Esophagus muscularis mucosa (tissue), 4 donors: ENCODE measurements at regions not wholly inside any gene's neighbourhood (a gene's known extent, or its start where the extent isn't known, plus 50 kb on each side); places are given as distances from the start of the nearest gene placed in this dataset.

Experiments used
- DNase-seq: peaks from one replicate; pipeline ENCODE4 v3.0.0-alpha.2; 2017; ENCODE audit errors: extremely low spot score
- H3K27ac ChIP-seq, 4 donors: fragments of 200-600 bp; sonication (generic); replicated peaks in 1 of 4; 1 replicate in 3 of 4; 2 replicates in 1 of 4; pipeline ENCODE4 v1.5.1; 2016 to 2019; ENCODE audit warnings: mild to moderate bottlenecking in 1 of 4
- H3K27me3 ChIP-seq, 4 donors: fragments of 200-600 bp; sonication (generic); one replicate each; pipeline versions ENCODE4 v1.5.1 to v1.6.0; 2016 to 2019
- H3K36me3 ChIP-seq, 4 donors: fragments of 200-600 bp; sonication (generic); one replicate each; pipeline ENCODE4 v1.5.1; 2016 to 2019
- H3K4me1 ChIP-seq, 4 donors: fragments of 200-600 bp; sonication (generic); one replicate each; pipeline ENCODE4 v1.5.1; 2016 to 2019
- H3K4me3 ChIP-seq, 4 donors: fragments of 200-600 bp; sonication (generic); 1 replicate in 2 of 4; 2 replicates in 2 of 4; pipeline ENCODE4 v1.5.1; 2016 to 2019; ENCODE audit warnings: mild to moderate bottlenecking in 4 of 4, moderate library complexity in 1 of 4
- H3K9me3 ChIP-seq, 4 donors: fragments of 200-600 bp; sonication (generic); 1 replicate in 3 of 4; 2 replicates in 1 of 4; pipeline ENCODE4 v1.5.1; 2016 to 2019
- EP300 ChIP-seq: sonication (generic); formaldehyde crosslinking; IDR thresholded peaks from one replicate; pipeline ENCODE4 v1.6.1; 2017; ENCODE audit warnings: antibody characterized with exemption
- POLR2A ChIP-seq: fragments of 450-650 bp; IDR thresholded peaks from one replicate; pipeline ENCODE4 v1.6.1; 2017; ENCODE audit warnings: antibody characterized with exemption, moderate library complexity, mild to moderate bottlenecking, low read depth
- POLR2AphosphoS5 ChIP-seq, 2 donors: sonication (generic); formaldehyde crosslinking; IDR thresholded peaks; one replicate each; pipeline ENCODE4 v1.6.1; 2017; ENCODE audit warnings: antibody characterized with exemption in 2 of 2
- WGBS: methylation state at CpG from one replicate; pipeline ENCODE4 v1.1.5; 2018; 5-methylcytosine and 5-hydroxymethylcytosine counted together
- intact Hi-C: fragments of 100-400 bp; cut with DNase I; formaldehyde crosslinking; loops from one replicate; pipeline ENCODE4 v1.15.1; 2023
- TF ChIP-seq, protein P1 (sequence below), 3 experiments: fragments of 200-600 bp in 2 of 3; fragments of 450-650 bp in 1 of 3; sonication (generic) in 2 of 3; IDR thresholded peaks; one replicate each; pipeline ENCODE4 v1.5.1; 2017 to 2019; ENCODE audit warnings: antibody characterized with exemption in 3 of 3, mild to moderate bottlenecking in 2 of 3, moderate library complexity in 1 of 3

DNA sequence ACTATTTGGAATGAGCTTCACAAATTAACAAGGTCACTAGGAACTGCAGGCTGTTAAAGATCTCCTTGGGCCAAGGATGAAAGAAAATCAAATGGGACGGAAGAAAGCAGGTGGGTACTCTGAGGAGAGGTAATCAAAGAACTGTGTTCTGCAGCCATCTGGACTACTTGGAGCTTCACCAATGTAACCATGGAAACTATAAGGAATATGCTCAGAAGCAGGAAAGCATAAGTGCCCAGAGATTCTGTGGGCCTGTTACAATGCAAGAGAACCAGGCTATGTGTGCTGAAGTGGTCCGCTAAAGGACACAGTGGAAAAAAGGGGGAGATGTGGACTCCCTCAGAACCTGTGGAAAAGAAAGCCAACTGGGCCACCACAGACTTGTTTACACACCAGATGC, 238.5 kb downstream of the PTGER3 start:
- no peak overlapping the region for H3K4me3 ChIP-seq
- 96% methylated on average over 2 of the region's 2 CpGs for WGBS

DNA sequence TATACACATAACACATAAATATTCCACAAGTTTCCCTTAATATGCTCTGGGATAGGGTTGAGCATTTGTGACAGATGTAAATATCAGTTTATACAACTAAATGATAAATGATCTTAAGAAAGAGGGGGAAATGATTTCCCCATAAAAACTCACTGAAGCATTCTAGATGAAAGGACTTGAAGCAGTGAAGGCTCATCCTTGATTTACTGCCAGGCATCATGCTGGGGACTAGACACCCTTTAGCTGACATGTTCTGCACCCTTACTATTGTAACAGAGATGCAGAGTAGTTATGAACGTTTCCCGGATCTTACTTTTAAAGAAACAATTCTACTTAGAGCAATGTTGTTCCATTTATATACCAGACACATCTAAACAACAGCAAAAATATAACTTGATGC, 235.8 kb downstream of the PTGER3 start:
- Histone ChIP-seq H3K4me1 (no peaks in the 10 kb centered on the region), H3K27ac (no peak overlapping the region), H3K4me3 (no peak overlapping the region), H3K36me3 (no peaks in the 10 kb centered on the region), H3K9me3 (no peaks in the 10 kb centered on the region), H3K27me3 (no peaks in the 10 kb centered on the region)
- 88% methylated on average over 2 of the region's 2 CpGs for WGBS
- no peak for TF ChIP-seq POLR2A
- intact Hi-C loops: no loop called here
- DNase-seq: no peak

More for the DNA sequence above, 238.5 kb downstream of the PTGER3 start:
- intact Hi-C loops: no loop called here
- H3K36me3 ChIP-seq: no peaks in the 10 kb centered on the region
- H3K4me1 ChIP-seq: no peaks in the 10 kb centered on the region
- no peaks in the 10 kb centered on the region for H3K9me3 ChIP-seq
- TF ChIP-seq POLR2AphosphoS5 (IDR thresholded peaks at IDR 0.05) (no peak), POLR2A (no peak), EP300 (no peak)
- TF ChIP-seq, protein P1, sequence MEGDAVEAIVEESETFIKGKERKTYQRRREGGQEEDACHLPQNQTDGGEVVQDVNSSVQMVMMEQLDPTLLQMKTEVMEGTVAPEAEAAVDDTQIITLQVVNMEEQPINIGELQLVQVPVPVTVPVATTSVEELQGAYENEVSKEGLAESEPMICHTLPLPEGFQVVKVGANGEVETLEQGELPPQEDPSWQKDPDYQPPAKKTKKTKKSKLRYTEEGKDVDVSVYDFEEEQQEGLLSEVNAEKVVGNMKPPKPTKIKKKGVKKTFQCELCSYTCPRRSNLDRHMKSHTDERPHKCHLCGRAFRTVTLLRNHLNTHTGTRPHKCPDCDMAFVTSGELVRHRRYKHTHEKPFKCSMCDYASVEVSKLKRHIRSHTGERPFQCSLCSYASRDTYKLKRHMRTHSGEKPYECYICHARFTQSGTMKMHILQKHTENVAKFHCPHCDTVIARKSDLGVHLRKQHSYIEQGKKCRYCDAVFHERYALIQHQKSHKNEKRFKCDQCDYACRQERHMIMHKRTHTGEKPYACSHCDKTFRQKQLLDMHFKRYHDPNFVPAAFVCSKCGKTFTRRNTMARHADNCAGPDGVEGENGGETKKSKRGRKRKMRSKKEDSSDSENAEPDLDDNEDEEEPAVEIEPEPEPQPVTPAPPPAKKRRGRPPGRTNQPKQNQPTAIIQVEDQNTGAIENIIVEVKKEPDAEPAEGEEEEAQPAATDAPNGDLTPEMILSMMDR (IDR thresholded peaks at IDR 0.05): no peak
- DNase-seq: no peak
- no peaks in the 10 kb centered on the region for H3K27me3 ChIP-seq
- no peak overlapping the region for H3K27ac ChIP-seq

DNA sequence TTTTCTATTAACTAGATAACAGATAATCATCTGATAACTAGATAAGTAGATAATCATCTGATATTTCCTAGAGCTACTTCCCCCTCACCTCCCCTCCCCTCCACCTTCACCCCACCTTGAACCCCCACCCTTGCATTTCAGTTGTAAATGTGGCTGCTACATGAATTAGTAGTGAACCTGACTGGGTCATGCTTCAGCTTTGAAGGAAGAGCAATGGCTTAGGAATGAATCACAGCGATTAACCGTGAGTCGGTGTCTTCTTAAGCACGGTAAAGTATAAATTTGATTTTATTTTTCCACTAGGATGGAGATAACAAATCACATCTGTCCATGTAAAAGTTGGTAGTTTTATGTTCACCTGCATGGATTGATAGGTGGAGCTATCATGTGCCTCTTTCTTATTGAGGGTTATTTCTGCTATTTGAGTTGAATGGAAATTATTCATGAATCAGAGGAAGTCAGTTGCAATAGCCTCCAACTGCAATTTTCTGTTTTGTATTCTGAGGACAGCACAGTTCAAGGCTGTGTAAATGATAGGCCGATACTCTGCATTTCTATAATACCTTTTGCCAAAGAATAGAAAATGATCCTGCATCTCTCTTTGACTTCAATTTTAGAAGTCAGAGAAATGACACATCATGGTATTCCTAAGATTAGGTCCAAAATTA, 235.0 kb downstream of the PTGER3 start:
- Histone ChIP-seq H3K27me3 (no peaks in the 10 kb centered on the region), H3K9me3 (no peaks in the 10 kb centered on the region), H3K4me1 (no peaks in the 10 kb centered on the region), H3K4me3 (no peak overlapping the region), H3K27ac (no peak overlapping the region), H3K36me3 (no peaks in the 10 kb centered on the region)
- no peak for DNase-seq
- TF ChIP-seq POLR2AphosphoS5 (IDR thresholded peaks at IDR 0.05): no peak
- no peak for TF ChIP-seq POLR2A
- no peak for TF ChIP-seq EP300
- TF ChIP-seq, protein P1 (IDR thresholded peaks at IDR 0.05): no peak
- intact Hi-C loops: no loop called here
- WGBS: 90% methylated on average over 5 of the region's 5 CpGs

DNA sequence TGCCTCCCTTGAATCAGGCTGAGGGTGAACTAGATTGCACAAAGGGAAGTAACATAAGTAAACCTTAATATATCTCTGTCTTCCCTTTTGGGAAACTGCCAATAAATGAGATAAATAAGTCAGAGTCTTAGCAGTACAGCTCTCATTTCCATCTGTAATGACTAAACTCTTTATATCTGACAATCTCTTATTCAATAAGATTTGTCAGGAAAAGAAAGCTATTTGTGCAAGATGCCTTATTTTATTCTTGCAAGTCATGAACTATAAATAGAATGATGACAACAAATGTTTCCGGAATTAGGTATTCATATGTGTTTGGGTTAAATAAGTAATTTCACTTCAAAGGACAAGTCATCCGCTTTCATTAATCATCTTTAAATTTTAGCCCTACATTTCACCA, 229.2 kb downstream of the PTGER3 start:
- H3K27me3 ChIP-seq: no peaks in the 10 kb centered on the region
- DNase-seq: no peak
- no peak overlapping the region for H3K27ac ChIP-seq
- no peaks in the 10 kb centered on the region for H3K9me3 ChIP-seq
- no peak overlapping the region for H3K4me3 ChIP-seq
- 43% methylated on average over 2 of the region's 2 CpGs for WGBS
- TF ChIP-seq POLR2A: no peak
- intact Hi-C loops: no loop called here
- no peaks in the 10 kb centered on the region for H3K36me3 ChIP-seq
- H3K4me1 ChIP-seq: peaks cover 0 to 6% (median 0%) of the 10 kb centered on the region in 4 donors

DNA sequence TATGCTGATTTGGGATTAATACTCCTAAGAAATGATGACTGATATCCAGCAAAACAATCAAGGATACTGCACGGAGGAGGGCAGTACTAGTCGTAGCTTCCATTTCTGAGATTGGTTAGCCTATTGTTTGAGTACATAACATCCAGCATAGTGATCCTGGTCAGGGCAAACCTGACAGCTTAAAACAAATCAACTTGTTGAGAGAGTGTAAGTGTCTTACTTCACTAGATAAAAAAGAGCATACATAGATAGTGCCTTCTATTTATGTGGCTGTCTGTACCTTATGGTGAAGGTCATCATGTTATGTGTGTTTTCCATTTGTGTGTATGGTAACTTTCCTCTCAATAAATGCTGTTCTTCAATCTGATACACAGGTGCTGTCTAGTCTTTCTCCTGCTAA, 228.4 kb downstream of the PTGER3 start:
- H3K27me3 ChIP-seq: no peaks in the 10 kb centered on the region
- intact Hi-C loops: no loop called here
- no peaks in the 10 kb centered on the region for H3K9me3 ChIP-seq
- no peak for DNase-seq
- WGBS: 76% methylated on average over 2 of the region's 2 CpGs
- peaks cover 0 to 6% (median 0%) of the 10 kb centered on the region in 4 donors for H3K4me1 ChIP-seq
- TF ChIP-seq, protein P1 (IDR thresholded peaks at IDR 0.05): no peak
- TF ChIP-seq POLR2A (no peak), EP300 (no peak), POLR2AphosphoS5 (IDR thresholded peaks at IDR 0.05) (no peak)
- no peaks in the 10 kb centered on the region for H3K36me3 ChIP-seq
- H3K4me3 ChIP-seq: no peak overlapping the region
- no peak overlapping the region for H3K27ac ChIP-seq

DNA sequence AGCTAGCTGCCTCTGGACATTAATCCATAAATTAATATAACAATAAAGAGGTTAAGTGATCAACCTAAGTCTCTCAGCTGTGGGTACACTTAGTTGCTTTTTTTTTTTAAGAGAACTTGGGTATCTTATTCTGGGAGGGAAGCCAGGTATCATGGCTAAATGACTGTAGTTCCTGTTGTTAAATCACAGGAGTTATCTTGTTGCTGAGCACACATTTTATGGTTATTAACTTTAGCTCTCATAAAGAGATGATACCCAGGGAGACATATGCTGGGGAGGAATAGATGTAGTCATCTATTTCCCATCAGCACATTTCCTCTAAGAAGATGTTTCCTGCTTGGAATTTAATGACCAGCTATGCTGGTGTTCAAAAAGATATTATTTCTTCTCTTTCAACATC, 227.8 kb downstream of the PTGER3 start:
- Histone ChIP-seq H3K4me1 (peaks cover 0 to 6% (median 0%) of the 10 kb centered on the region in 4 donors), H3K27ac (no peak overlapping the region), H3K27me3 (no peaks in the 10 kb centered on the region), H3K36me3 (no peaks in the 10 kb centered on the region), H3K4me3 (no peak overlapping the region), H3K9me3 (no peaks in the 10 kb centered on the region)
- no peak for DNase-seq
- intact Hi-C loops: no loop called here
- TF ChIP-seq, protein P1 (IDR thresholded peaks at IDR 0.05): no peak
- no peak for TF ChIP-seq POLR2A
- TF ChIP-seq EP300: no peak
- no peak for TF ChIP-seq POLR2AphosphoS5 (IDR thresholded peaks at IDR 0.05)
